ENCODE measurements at regions not wholly inside any gene's neighbourhood (a gene's known extent, or its start where the extent isn't known, plus 50 kb on each side); places are given as distances from the start of the nearest gene placed in this dataset.

DNA sequence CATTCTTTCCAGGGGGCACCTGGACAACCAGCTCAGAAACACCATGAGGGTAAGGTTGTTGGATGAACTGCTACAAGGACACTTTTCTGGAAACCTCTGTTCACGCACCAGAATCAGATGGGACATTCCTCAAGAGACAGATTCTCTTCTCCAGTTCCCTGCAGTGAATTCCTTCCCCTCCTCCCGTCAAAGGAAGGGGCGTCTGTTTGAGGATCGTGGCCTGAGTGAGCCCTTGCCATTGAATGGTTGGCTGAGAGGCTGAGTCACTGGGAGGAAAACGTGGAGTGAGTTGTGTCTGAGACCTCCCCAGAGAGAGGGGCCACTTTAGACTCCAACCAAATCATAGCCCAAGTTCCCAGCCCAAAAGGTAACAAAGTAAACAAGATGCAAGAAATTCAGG, 79.4 kb upstream of the ZNF507 start:
- FAIRE-seq, result no peak
- no peak for TF ChIP-seq TAF1 (IDR thresholded peaks at IDR 0.05; ENCODE audit: borderline replicate concordance, low read depth, low read length)
- no peak for TF ChIP-seq POLR2AphosphoS5 (IDR thresholded peaks at IDR 0.05; ENCODE audit: low read depth, low read length)
- no peak for TF ChIP-seq POLR2A (IDR thresholded peaks at IDR 0.05; ENCODE audit: low read depth, low read length)
- no peak for DNase-seq (ENCODE audit: insufficient read length)

DNA sequence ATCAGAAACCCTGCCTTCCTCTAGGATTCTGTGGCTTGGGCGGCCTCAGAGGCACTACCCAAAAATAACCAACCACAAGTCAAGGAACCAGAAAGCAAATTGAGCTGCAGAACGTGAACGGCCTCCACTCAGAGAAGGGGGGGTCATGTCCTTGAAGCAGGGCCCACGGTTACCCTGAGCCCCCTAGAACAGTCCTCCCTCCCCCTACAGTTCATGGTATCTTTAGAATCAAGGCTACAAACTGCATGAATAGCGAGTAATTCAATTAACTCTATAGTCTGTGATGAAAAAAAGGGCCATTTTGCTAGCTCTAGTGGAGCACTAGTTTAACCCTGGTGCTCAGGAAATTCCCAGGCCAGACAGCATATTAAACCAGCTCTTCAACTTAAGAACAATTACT, 79.0 kb upstream of the ZNF507 start:
- DNase-seq (ENCODE audit: insufficient read length) (no peak), FAIRE-seq (no peak)
- TF ChIP-seq TAF1 (IDR thresholded peaks at IDR 0.05; ENCODE audit: borderline replicate concordance, low read depth, low read length) (no peak), POLR2AphosphoS5 (IDR thresholded peaks at IDR 0.05; ENCODE audit: low read depth, low read length) (no peak), POLR2A (IDR thresholded peaks at IDR 0.05; ENCODE audit: low read depth, low read length) (no peak)

DNA sequence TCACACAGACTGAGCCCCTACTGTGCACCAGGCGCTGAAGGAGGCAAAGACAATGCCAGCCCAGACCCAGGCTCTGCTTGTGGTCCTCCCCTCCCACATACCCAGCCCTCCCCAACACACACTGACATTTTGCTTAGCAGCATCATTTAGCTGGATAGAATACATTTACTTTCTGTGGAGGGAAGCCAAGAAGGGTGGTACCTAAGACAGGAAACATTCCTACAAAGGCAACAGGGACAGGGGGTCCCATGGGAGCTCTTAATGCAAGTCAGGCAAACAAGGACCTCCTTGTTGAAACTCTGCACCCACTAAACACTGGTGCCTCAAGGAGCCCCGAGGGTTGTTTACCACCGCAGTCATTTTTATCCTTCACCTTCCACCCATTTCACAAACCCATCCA, 77.0 kb upstream of the ZNF507 start:
- DNase-seq (ENCODE audit: insufficient read length) (no peak), FAIRE-seq (no peak)
- TF ChIP-seq POLR2AphosphoS5 (IDR thresholded peaks at IDR 0.05; ENCODE audit: low read depth, low read length) (no peak), POLR2A (IDR thresholded peaks at IDR 0.05; ENCODE audit: low read depth, low read length) (no peak), TAF1 (IDR thresholded peaks at IDR 0.05; ENCODE audit: borderline replicate concordance, low read depth, low read length) (no peak)

DNA sequence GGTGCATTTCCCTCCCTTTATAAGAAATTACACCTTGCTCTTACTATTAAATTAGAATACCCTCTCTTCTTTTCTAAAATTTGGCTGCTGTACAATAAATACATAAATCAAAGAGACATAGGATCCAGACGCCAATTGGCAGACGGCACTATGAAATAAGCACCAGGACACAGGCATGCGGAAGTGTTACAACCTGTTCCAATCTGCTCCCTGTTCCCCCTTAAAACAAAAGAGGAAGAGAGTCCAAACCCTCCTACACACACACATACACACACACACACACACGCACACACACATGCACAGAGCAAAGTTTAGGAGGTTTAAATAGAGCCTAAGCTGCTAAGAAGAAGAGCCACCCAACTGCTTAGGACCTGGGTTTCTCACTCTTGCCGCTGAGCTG, 75.6 kb upstream of the ZNF507 start:
- TF ChIP-seq POLR2A (IDR thresholded peaks at IDR 0.05; ENCODE audit: low read depth, low read length) (no peak), TAF1 (IDR thresholded peaks at IDR 0.05; ENCODE audit: borderline replicate concordance, low read depth, low read length) (no peak), POLR2AphosphoS5 (IDR thresholded peaks at IDR 0.05; ENCODE audit: low read depth, low read length) (no peak)
- DNase-seq (ENCODE audit: insufficient read length), result no peak
- no peak for FAIRE-seq

DNA sequence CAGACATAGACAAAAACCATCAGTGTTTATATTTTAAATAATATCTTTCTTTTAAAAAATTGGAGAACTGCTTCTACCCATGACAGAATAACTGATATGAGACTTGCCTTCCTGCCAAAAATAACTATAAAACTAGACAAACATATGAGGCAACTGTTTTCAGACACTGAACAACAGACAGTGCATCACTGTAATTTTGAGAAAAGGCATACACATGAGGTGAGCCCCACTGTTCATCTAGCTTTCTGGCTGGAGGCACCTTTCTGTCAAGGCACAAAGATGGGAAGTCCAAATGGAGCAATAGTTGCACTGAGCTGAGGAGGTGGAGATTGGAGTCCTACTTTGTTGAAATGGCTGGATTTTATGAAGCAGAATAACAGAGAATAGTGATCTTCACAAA, 71.9 kb upstream of the ZNF507 start:
- FAIRE-seq, result no peak
- TF ChIP-seq POLR2A (IDR thresholded peaks at IDR 0.05; ENCODE audit: low read depth, low read length) (no peak), POLR2AphosphoS5 (IDR thresholded peaks at IDR 0.05; ENCODE audit: low read depth, low read length) (no peak), TAF1 (IDR thresholded peaks at IDR 0.05; ENCODE audit: borderline replicate concordance, low read depth, low read length) (no peak)
- DNase-seq (ENCODE audit: insufficient read length), result no peak

DNA sequence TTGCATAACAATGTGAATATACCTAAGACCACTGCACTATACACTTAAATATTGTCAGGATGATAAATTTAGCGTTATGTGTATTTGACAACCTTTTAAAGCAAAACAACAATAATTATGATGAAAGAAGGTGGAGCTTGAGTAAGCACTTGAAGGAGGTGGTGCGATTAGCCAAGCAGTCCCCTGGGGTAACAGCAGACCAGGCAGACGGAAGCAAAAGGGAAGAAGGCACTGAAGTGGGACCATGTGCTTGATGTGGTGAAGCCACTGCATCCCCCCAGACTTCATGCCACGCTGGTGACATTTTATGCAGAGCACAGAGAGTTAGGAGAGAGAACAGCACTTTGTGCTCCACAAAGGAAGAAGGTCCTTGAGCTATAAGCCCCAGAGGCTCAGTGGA, 58.3 kb upstream of the ZNF507 start:
- DNase-seq (ENCODE audit: insufficient read length), result no peak
- TF ChIP-seq TAF1 (IDR thresholded peaks at IDR 0.05; ENCODE audit: borderline replicate concordance, low read depth, low read length) (no peak), POLR2A (IDR thresholded peaks at IDR 0.05; ENCODE audit: low read depth, low read length) (no peak), POLR2AphosphoS5 (IDR thresholded peaks at IDR 0.05; ENCODE audit: low read depth, low read length) (no peak)
- FAIRE-seq, result no peak

DNA sequence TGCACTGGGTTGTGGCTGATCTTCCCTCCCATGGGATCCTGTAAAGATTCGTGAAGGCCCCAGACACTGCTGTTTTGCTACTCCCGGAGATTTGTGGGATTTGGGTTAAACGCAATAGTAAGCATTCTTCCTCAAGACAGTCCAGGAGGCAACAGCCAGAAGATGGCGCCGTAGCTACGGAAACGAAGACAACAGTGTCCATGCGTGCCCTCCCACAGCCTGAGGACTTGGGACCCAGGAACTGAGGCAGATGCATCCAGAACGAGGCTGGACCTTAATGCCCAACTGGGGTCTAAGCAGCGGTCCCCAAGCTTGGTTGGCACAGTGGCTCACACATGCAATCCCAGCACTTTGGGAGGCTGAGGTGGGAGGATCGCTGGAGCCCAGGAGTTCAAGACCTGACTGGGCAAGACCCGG, 57.6 kb upstream of the ZNF507 start:
- TF ChIP-seq POLR2A (IDR thresholded peaks at IDR 0.05; ENCODE audit: low read depth, low read length) (no peak), POLR2AphosphoS5 (IDR thresholded peaks at IDR 0.05; ENCODE audit: low read depth, low read length) (no peak)
- FAIRE-seq (no peak), DNase-seq (ENCODE audit: insufficient read length) (no peak)

DNA sequence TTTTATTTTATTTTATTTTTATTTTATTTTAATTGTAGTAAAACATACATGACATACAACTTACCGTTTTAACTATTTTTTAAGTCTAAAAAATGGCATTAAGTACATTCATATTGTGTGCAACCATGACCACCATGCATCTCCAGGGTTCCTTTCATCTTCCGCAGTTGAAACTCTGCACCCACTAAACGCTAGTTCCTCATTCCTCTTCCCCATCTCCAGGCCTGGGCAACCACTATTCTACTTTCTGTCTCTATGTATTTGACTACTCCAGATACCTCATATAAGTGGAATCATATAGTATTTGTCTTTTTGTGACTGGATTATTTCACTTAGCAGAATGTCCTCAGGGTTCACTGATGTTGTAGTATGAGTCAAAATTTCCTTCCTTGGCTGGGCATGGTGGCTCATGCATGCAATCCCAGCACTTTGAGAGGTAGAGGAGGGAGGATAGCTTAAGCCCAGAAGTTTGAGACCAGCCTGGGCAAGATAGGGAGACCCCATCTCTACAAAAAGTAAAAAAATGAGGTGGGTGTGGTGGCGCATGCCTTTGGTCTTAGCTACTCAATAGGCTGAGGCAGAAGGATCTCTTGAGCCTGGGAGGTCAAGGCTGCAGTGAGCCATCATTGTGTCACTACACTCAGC, 55.7 kb upstream of the ZNF507 start:
- TF ChIP-seq TAF1 (IDR thresholded peaks at IDR 0.05; ENCODE audit: borderline replicate concordance, low read depth, low read length) (no peak), POLR2A (IDR thresholded peaks at IDR 0.05; ENCODE audit: low read depth, low read length) (no peak), POLR2AphosphoS5 (IDR thresholded peaks at IDR 0.05; ENCODE audit: low read depth, low read length) (no peak)
- FAIRE-seq (no peak), DNase-seq (ENCODE audit: insufficient read length) (no peak)

DNA sequence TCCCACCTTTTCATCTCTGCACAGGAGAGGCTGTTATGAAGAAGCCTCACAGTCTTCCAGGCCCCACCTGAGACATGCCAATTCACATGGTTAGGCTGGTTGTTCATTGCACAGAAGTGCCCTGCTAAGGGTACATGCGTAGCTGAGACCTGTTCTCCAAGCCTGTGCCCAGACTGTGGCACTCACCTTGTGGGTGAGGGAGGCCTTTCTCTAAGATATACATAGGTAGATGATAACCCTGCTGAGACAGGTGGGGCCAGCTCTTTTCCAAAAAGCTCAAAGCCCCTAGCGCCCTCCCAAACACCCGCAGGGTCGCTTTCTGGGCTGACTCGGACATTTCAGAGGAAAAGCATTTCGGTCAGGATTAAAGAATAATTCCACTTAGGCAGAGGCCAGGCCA, 53.5 kb upstream of the ZNF507 start:
- DNase-seq (ENCODE audit: insufficient read length) (no peak), FAIRE-seq (no peak)
- TF ChIP-seq TAF1 (IDR thresholded peaks at IDR 0.05; ENCODE audit: borderline replicate concordance, low read depth, low read length) (no peak), POLR2A (IDR thresholded peaks at IDR 0.05; ENCODE audit: low read depth, low read length) (no peak), POLR2AphosphoS5 (IDR thresholded peaks at IDR 0.05; ENCODE audit: low read depth, low read length) (no peak)

DNA sequence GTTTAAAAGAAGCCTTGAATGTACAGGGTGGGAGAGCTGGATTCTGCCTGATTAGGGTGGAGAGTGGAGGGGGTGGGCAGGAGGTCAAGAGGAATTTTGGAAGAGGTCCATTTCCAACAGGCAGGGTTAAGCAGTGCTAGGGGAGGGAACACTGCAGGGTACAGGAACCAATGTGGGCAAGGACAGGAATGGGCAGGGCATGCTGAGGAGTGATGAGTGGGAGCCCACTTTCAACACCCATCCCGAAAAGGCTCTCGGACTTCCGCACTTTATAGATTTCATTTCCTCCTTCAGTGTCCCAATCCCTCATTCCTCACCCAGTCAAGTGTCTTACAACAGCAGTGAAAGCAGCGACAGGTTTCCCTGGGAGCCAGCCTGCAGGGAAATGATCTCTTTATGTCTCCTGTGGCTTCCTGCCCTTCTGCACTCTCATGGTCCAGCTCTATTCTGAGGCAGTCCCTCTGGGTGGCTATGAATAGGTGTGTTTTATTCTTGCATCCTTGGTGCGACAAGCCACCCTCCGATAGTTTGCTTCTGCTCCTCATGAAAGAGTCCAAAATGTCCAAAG, 50.5 kb upstream of the ZNF507 start:
- no peak for DNase-seq (ENCODE audit: insufficient read length)
- FAIRE-seq, result no peak
- TF ChIP-seq POLR2AphosphoS5 (IDR thresholded peaks at IDR 0.05; ENCODE audit: low read depth, low read length) (no peak), TAF1 (IDR thresholded peaks at IDR 0.05; ENCODE audit: borderline replicate concordance, low read depth, low read length) (no peak), POLR2A (IDR thresholded peaks at IDR 0.05; ENCODE audit: low read depth, low read length) (no peak)

Data from GM12892 (cell line).